BJ (cell line): ENCODE measurements at regions not wholly inside any gene's neighbourhood (a gene's known extent, or its start where the extent isn't known, plus 50 kb on each side); places are given as distances from the start of the nearest gene placed in this dataset.
"Not testable (repeated sequence)": the region's sequence is repeated elsewhere in the genome, so short reads cannot be mapped to it uniquely, and the experiment has no call there.

Source experiments
- CTCF ChIA-PET: fragments of 350-600 bp; formaldehyde crosslinking; extraction: SDS; loops from one replicate; lab custom pipeline; 2021; ENCODE audit warnings: antibody characterized with exemption, inconsistent platforms; lab: Yijun Ruan, JAX
- POLR2A ChIA-PET: fragments of 300-600 bp; sonication (Branson Sonifier 250); formaldehyde crosslinking; extraction: SDS; loops from one replicate; lab custom pipeline; 2021; ENCODE audit warnings: antibody characterized with exemption; lab: Charles Lee
- DNase-seq: peaks from one replicate; pipeline ENCODE4 v3.0.0-alpha.2; 2011; ENCODE audit warnings: low read depth
- H3K27me3 ChIP-seq: 2 replicates; pipeline ENCODE4 v1.6.0; 2011; ENCODE audit warnings: low read length; ENCODE audit not compliant: control insufficient read depth, insufficient read depth
- H3K36me3 ChIP-seq: 2 replicates; pipeline ENCODE4 v1.5.1; 2011; ENCODE audit warnings: low read length; ENCODE audit not compliant: control insufficient read depth, insufficient read depth
- H3K4me3 ChIP-seq: 2 replicates; pipeline ENCODE4 v1.5.1; 2011; ENCODE audit warnings: low read depth, mild to moderate bottlenecking, control low read depth, low read length
- CTCF ChIP-seq: IDR thresholded peaks from 2 replicates; pipeline ENCODE4 v1.5.1; 2011; ENCODE audit warnings: low read depth, mild to moderate bottlenecking, control low read depth, inconsistent platforms, low read length, moderate library complexity; ENCODE audit not compliant: insufficient read depth

GRCh38 chr17:22337467-22337866, 645.1 kb downstream of the KCNJ18 start:
- H3K4me3 ChIP-seq = no peak overlapping the region
- no peak for DNase-seq
- no peak for TF ChIP-seq CTCF
- no peaks in the 10 kb centered on the region for H3K36me3 ChIP-seq
- POLR2A ChIA-PET = no interaction called here
- CTCF ChIA-PET = no interaction called here
- no peaks in the 10 kb centered on the region for H3K27me3 ChIP-seq

- CTCF ChIA-PET, H3K36me3 ChIP-seq, H3K4me3 ChIP-seq, H3K27me3 ChIP-seq, DNase-seq, POLR2A ChIA-PET: not testable (repeated sequence)
Measured at GRCh38 chr17:22356603-22357002, 664.3 kb downstream of the KCNJ18 start.

GRCh38 chr17:22370988-22371387, 678.7 kb downstream of the KCNJ18 start:
- H3K4me3 ChIP-seq, CTCF ChIA-PET, H3K36me3 ChIP-seq, DNase-seq, POLR2A ChIA-PET, H3K27me3 ChIP-seq: not testable (repeated sequence)

GRCh38 chr17:22373911-22374310, 681.6 kb downstream of the KCNJ18 start:
- CTCF ChIA-PET = no interaction called here
- no peaks in the 10 kb centered on the region for H3K36me3 ChIP-seq
- no peaks in the 10 kb centered on the region for H3K27me3 ChIP-seq
- POLR2A ChIA-PET = no interaction called here
- no peak for DNase-seq
- no peak overlapping the region for H3K4me3 ChIP-seq
- TF ChIP-seq CTCF = no peak

- POLR2A ChIA-PET = no interaction called here
- H3K36me3 ChIP-seq = no peaks in the 10 kb centered on the region
- H3K27me3 ChIP-seq = no peaks in the 10 kb centered on the region
- H3K4me3 ChIP-seq = no peak overlapping the region
- no peak for DNase-seq
- no peak for TF ChIP-seq CTCF
- CTCF ChIA-PET = no interaction called here
Measured at GRCh38 chr17:22374741-22375140, 682.4 kb downstream of the KCNJ18 start.

- H3K36me3 ChIP-seq, CTCF ChIA-PET, POLR2A ChIA-PET, H3K27me3 ChIP-seq, H3K4me3 ChIP-seq, DNase-seq: not testable (repeated sequence)
Measured at GRCh38 chr17:22376747-22377146, 684.4 kb downstream of the KCNJ18 start.

- H3K4me3 ChIP-seq, POLR2A ChIA-PET, CTCF ChIA-PET, DNase-seq, H3K27me3 ChIP-seq, H3K36me3 ChIP-seq: not testable (repeated sequence)
Measured at GRCh38 chr17:22378748-22379147, 686.4 kb downstream of the KCNJ18 start.

- POLR2A ChIA-PET, H3K4me3 ChIP-seq, DNase-seq, CTCF ChIA-PET, H3K36me3 ChIP-seq, H3K27me3 ChIP-seq: not testable (repeated sequence)
Measured at GRCh38 chr17:22381589-22381988, 689.3 kb downstream of the KCNJ18 start.

GRCh38 chr17:22383772-22384460, 691.6 kb downstream of the KCNJ18 start:
- POLR2A ChIA-PET, H3K36me3 ChIP-seq, H3K27me3 ChIP-seq, CTCF ChIA-PET, DNase-seq, H3K4me3 ChIP-seq: not testable (repeated sequence)

GRCh38 chr17:22384461-22384800, 692.1 kb downstream of the KCNJ18 start:
- CTCF ChIA-PET, DNase-seq, H3K4me3 ChIP-seq, POLR2A ChIA-PET, H3K27me3 ChIP-seq, H3K36me3 ChIP-seq: not testable (repeated sequence)
